HFFc6 (cell line): ENCODE measurements at regions not wholly inside any gene's neighbourhood (a gene's known extent, or its start where the extent isn't known, plus 50 kb on each side); places are given as distances from the start of the nearest gene placed in this dataset.

Source experiments
- DNase-seq: peaks from one replicate; pipeline ENCODE4 v3.0.0-alpha.2; 2018
- H3K27ac Mint-ChIP-seq: 2 replicates; pipeline ENCODE4 v1.8.0; 2020; ENCODE audit warnings: mild to moderate bottlenecking, mixed read lengths
- H3K27me3 Mint-ChIP-seq: 2 replicates; pipeline ENCODE4 v1.8.0; 2021; ENCODE audit warnings: mild to moderate bottlenecking, moderate library complexity, mixed read lengths; ENCODE audit not compliant: insufficient read depth
- H3K36me3 Mint-ChIP-seq: 2 replicates; pipeline ENCODE4 v1.8.0; 2021; ENCODE audit warnings: low read depth, mixed read lengths
- H3K4me1 Mint-ChIP-seq: 2 replicates; pipeline ENCODE4 v1.8.0; 2020; ENCODE audit warnings: low read depth, mixed read lengths
- H3K4me3 Mint-ChIP-seq: 2 replicates; pipeline ENCODE4 v1.8.0; 2020; ENCODE audit warnings: mild to moderate bottlenecking, moderate library complexity, mixed read lengths
- H3K9me3 Mint-ChIP-seq: 2 replicates; pipeline ENCODE4 v1.8.0; 2020; ENCODE audit warnings: mild to moderate bottlenecking, mixed read lengths
- TF ChIP-seq, protein P1 (sequence below): fragments of 200-600 bp; sonication (generic); IDR thresholded peaks from 2 replicates; pipeline ENCODE4 v1.5.0; 2021; ENCODE audit warnings: antibody characterized with exemption, mild to moderate bottlenecking

DNA sequence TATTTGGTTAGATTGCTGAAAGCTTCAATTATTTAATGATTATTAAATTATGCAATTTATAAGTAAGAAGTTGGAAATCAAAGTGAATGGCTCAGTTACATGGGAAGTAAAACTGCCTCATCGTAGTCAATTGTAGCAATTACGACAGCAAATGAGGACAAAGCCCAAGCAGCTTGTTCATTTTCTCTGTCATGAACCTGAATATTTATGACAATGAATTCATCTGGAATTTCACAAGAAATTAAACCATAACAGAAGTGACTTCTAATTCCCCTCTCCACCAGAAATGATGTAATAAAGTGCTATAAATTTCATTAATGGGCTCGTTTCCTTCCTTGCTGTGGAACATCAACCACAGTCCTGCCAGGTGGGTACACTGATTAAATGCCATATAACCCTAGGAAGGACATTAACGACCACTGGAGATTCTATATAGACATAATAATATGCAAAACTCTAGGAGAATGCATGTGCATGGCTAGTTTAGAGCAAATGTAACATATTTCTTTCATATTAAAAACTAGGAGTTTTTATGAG is 273.8 kb upstream of the DCBLD2 start:
- no peaks in the 10 kb centered on the region for H3K36me3 Mint-ChIP-seq
- TF ChIP-seq, protein P1, sequence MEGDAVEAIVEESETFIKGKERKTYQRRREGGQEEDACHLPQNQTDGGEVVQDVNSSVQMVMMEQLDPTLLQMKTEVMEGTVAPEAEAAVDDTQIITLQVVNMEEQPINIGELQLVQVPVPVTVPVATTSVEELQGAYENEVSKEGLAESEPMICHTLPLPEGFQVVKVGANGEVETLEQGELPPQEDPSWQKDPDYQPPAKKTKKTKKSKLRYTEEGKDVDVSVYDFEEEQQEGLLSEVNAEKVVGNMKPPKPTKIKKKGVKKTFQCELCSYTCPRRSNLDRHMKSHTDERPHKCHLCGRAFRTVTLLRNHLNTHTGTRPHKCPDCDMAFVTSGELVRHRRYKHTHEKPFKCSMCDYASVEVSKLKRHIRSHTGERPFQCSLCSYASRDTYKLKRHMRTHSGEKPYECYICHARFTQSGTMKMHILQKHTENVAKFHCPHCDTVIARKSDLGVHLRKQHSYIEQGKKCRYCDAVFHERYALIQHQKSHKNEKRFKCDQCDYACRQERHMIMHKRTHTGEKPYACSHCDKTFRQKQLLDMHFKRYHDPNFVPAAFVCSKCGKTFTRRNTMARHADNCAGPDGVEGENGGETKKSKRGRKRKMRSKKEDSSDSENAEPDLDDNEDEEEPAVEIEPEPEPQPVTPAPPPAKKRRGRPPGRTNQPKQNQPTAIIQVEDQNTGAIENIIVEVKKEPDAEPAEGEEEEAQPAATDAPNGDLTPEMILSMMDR = no peak
- no peak for DNase-seq

DNA sequence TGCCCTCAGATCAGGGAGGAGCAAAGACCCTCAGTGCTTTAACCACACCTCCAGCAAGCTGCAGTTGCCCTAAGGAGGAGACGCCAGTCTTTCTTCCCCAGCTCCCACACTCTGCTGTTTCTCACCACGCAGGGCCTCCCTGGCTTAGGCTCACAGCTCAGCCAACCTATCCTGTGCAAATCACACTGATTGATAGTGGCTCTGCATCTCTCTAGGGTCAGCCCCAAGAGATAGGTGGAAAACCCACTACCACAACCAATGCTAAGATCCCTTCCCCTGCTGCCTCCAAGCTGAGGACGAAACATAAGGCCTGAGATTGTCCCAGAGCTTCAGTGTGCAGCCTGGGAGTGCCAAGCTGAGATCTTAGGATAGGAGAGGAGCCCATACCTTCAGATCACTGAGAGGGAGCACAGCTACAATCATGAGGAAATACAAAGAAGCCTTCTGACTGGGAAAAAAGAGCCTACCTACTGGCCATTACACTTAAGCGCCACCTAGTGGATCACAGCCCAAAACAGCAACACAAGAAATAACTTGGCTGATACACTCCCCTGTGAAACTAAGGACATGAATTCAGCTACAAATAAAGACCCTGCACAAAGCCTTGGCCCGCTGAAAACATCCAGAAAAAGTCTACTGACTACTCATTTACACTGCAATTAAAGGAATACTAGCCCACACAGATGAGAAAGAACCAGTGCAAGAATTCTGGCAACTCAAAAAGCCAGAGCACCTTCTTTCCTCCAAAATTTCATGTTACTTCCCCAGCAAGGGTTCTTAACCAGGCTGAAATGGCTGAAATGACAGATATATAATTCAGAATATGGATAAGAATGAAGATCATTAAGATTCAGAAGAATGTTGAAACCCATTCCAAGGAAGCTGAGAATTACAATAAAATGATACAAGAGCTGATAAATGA is 271.5 kb upstream of the DCBLD2 start:
- TF ChIP-seq, protein P1 = peak; percentile 92
- Mint-ChIP-seq H3K9me3 (no peaks in the 10 kb centered on the region; the same call in 1 of the 2 replicates), H3K27me3 (no peaks in the 10 kb centered on the region; the same call in 1 of the 2 replicates), H3K36me3 (no peaks in the 10 kb centered on the region; the same call in 1 of the 2 replicates), H3K27ac (no peak overlapping the region), H3K4me1 (peaks cover 14% of the 10 kb centered on the region), H3K4me3 (no peak overlapping the region)
- peak; percentile 71 for DNase-seq

More for the DNA sequence above, 273.8 kb upstream of the DCBLD2 start:
- no peaks in the 10 kb centered on the region for H3K9me3 Mint-ChIP-seq
- H3K27ac Mint-ChIP-seq = no peak overlapping the region
- no peaks in the 10 kb centered on the region; the same call in 1 of the 2 replicates for H3K27me3 Mint-ChIP-seq
- no peak overlapping the region for H3K4me3 Mint-ChIP-seq
- H3K4me1 Mint-ChIP-seq = peaks cover 14% of the 10 kb centered on the region

DNA sequence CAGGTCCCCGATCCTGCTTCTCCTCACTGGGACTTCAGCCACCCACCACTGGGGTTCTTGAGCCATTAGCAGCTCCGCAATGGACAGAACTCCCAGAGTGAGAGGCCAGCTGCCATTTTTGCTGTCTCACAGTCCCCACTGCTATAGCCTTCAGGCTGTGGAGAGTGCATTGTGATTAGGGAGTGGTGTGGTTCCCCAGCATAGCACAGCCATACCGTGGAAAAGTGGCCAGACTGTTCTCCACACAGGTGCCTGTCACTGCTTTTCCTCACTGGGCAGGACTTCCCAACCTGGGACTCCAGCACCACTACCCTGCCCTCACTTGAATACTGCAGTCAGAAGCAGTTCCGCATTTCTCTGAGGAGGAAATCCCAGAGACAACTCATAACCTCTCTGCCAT is 270.3 kb upstream of the DCBLD2 start:
- no peak overlapping the region for H3K27ac Mint-ChIP-seq
- no peaks in the 10 kb centered on the region; the same call in 1 of the 2 replicates for H3K27me3 Mint-ChIP-seq
- TF ChIP-seq, protein P1 = no peak
- H3K36me3 Mint-ChIP-seq = no peaks in the 10 kb centered on the region; the same call in 1 of the 2 replicates
- no peaks in the 10 kb centered on the region; the same call in 1 of the 2 replicates for H3K9me3 Mint-ChIP-seq
- no peak overlapping the region for H3K4me3 Mint-ChIP-seq
- no peak for DNase-seq
- H3K4me1 Mint-ChIP-seq = peaks cover 21% of the 10 kb centered on the region

DNA sequence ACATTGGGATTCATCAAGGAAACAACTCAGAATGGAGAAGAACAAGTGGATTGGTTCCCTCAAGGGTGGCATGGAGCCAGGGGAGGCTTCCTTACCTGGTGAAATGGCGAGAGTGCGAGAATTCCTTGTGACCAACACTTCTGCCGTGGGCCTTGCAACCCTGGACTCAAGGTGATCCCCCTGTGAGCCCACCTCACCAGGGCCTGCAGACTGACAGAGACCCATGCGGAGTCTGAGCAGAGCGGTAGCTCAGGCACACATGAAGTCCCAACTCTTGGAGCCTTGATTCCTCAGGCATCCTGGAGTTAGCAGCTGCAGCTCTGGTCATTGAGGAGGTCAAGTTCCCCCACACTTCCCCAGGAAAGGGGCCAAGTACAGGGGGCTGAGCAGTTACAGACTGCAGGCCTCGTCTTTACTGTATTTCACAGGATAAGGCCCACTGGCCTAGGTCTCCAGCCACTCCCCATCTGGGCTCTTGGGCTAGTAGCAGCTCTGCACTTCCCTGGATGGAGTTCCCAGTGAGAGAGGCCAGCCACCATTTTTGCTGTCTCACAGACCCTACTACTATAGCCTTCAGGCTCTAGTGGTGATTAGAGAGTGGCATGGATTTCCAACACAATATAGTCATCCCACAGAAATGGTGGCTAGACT is 269.5 kb upstream of the DCBLD2 start:
- Mint-ChIP-seq H3K27me3 (no peaks in the 10 kb centered on the region; the same call in none of the 2 replicates), H3K27ac (no peak overlapping the region), H3K9me3 (no peaks in the 10 kb centered on the region; the same call in 1 of the 2 replicates), H3K4me1 (peaks cover 20% of the 10 kb centered on the region), H3K4me3 (no peak overlapping the region), H3K36me3 (no peaks in the 10 kb centered on the region; the same call in 1 of the 2 replicates)
- DNase-seq = no peak
- TF ChIP-seq, protein P1 = no peak

DNA sequence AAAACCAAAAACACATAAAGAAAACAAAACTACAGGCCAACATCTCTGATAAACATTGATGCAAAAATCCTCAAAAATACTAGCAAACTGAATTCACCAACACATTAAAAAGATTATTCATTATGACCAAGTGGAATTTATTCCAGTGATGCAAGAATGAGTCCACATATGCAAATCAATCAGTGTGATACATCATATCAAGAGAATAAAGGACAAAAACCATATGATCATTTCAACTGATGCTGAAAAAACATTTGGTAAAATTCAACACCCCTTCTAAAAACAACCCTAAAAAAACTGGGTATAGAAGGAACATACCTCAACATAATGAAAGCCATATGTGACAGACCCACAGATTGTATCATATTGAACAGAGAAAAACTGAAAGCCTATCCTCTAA is 265.6 kb upstream of the DCBLD2 start:
- H3K27me3 Mint-ChIP-seq = no peaks in the 10 kb centered on the region; the same call in none of the 2 replicates
- no peak overlapping the region for H3K4me3 Mint-ChIP-seq
- peaks cover 12% of the 10 kb centered on the region; the same call in 1 of the 2 replicates for H3K4me1 Mint-ChIP-seq
- no peaks in the 10 kb centered on the region; the same call in 1 of the 2 replicates for H3K36me3 Mint-ChIP-seq
- TF ChIP-seq, protein P1 = no peak
- no peaks in the 10 kb centered on the region; the same call in 1 of the 2 replicates for H3K9me3 Mint-ChIP-seq
- no peak for DNase-seq
- no peak overlapping the region for H3K27ac Mint-ChIP-seq
